ENCODE measurements at regions not wholly inside any gene's neighbourhood (a gene's known extent, or its start where the extent isn't known, plus 50 kb on each side); places are given as distances from the start of the nearest gene placed in this dataset.

DNA sequence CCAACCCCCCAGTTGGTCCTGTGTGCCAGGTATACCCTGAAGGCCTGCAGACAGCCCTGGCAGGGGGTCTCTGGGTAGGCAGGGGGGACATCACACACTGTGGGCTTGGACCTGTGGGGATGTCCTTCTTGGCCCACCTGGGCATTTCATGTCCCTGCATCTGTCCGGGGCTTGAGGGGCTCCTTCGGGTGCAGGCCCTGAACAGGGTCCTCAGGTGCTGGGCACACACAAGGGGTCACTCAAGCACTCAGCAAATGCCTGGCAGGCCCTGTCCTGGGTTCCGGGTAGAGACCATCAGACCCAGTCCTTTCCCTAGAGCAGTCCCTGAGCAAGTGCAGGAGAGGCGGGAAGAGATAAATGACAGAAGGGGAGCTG is 70.5 kb upstream of the WNT11 start:
- DNase-seq (ENCODE audit: low read depth): no peak
- H3K4me3 ChIP-seq (replicated peaks; ENCODE audit: low read depth, low read length): no peak overlapping the region
- TF ChIP-seq CTCF (IDR thresholded peaks at IDR 0.05; ENCODE audit: low read length, missing control alignments): no peak

GRCh38 chr11:76276046-76276780 is 69.9 kb upstream of the WNT11 start:
- DNase-seq (ENCODE audit: low read depth): no peak
- no peak overlapping the region for H3K4me3 ChIP-seq (replicated peaks; ENCODE audit: low read depth, low read length)
- TF ChIP-seq CTCF (IDR thresholded peaks at IDR 0.05; ENCODE audit: low read length, missing control alignments): no peak

- H3K4me3 ChIP-seq (replicated peaks; ENCODE audit: low read depth, low read length): no peak overlapping the region
- DNase-seq (ENCODE audit: low read depth): no peak
- no peak for TF ChIP-seq CTCF (IDR thresholded peaks at IDR 0.05; ENCODE audit: low read length, missing control alignments)
Observed at GRCh38 chr11:76275446-76275845, 69.1 kb upstream of the WNT11 start.

DNA sequence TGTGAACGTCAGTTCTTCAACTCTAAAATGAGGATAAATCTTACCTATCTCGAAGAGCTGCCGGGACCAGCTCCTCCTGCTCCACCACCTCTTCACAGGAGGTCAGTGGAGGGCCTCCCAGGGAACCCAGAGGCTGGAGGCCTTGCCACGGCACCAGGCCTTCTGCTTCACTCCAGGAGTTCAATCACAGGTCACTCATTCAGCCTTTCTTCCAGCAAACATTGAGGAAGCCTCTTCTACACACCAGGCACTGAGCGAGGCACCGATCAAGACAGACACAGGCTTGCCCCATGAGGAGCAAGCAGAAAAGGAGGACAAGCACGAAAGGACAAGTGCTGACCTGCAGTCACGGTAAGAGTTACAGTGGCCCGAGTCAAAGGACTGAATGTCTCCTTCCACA is 64.8 kb upstream of the WNT11 start:
- no peak for DNase-seq (ENCODE audit: low read depth)
- TF ChIP-seq CTCF (IDR thresholded peaks at IDR 0.05; ENCODE audit: low read length, missing control alignments): no peak
- H3K4me3 ChIP-seq (replicated peaks; ENCODE audit: low read depth, low read length): no peak overlapping the region

DNA sequence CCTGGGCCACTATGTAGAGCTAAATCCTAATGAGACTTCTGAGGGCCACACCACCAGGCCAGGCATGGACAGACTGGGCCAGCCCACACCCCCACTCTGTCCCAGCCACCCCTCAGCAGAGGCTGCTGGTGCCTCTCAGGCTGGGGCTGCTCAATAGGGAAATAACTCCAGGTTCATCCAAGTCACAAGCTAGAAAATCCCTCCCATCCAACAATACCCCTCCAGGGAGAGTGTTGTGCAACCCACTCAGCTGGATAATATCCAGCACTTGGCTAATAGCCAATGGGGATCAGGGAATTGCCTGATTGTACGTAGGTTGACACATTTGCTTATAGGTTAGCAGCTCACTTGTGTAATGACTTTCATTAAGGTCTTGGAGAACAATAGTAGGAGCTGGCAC is 64.1 kb upstream of the WNT11 start:
- H3K4me3 ChIP-seq (replicated peaks; ENCODE audit: low read depth, low read length): no peak overlapping the region
- peak; percentile 54 for DNase-seq (ENCODE audit: low read depth)
- no peak for TF ChIP-seq CTCF (IDR thresholded peaks at IDR 0.05; ENCODE audit: low read length, missing control alignments)

DNA sequence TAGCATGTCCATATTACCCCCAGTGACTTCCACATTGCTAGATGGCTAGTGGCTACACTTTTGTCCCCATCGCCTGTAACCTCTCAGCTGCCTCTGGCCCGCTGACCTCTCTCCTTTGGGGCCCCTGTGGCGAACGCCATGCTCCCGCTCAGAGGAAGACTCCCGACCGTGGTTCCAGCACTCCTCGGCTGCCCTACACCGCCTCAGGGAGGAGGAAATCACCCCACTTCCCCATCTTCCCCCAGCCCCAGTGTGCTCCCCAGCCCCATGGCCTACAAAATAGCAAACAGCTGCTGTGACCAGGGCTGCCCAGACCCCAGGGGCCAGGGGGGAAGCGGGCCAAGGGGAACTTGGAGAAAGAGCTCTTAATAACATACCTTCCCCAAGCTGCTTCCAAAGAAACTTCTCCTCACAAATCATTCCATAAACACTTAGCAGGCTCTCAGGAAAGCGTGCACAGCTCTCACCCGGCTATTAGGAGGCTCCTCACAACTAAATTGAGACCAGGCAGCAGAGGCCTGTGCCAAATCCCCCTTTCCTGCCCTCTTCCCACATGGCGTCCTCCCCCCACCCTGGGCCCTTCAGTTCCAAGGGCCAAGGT is 63.5 kb upstream of the WNT11 start:
- H3K4me3 ChIP-seq (replicated peaks; ENCODE audit: low read depth, low read length): no peak overlapping the region
- no peak for TF ChIP-seq CTCF (IDR thresholded peaks at IDR 0.05; ENCODE audit: low read length, missing control alignments)
- DNase-seq (ENCODE audit: low read depth): no peak

- TF ChIP-seq CTCF (IDR thresholded peaks at IDR 0.05; ENCODE audit: low read length, missing control alignments): no peak
- no peak overlapping the region for H3K4me3 ChIP-seq (replicated peaks; ENCODE audit: low read depth, low read length)
- no peak for DNase-seq (ENCODE audit: low read depth)
Observed at GRCh38 chr11:76269247-76269646, 62.9 kb upstream of the WNT11 start.
